Naive B cell (primary cell): ENCODE measurements at regions not wholly inside any gene's neighbourhood (a gene's known extent, or its start where the extent isn't known, plus 50 kb on each side); places are given as distances from the start of the nearest gene placed in this dataset.
A peak's percentile ranks its signal among the peaks of the same experiment; 100 is the strongest.

ENCODE experiments used
- ATAC-seq, 2 donors: fragments of 150-1000 bp; cut with Tn5 transposase; 2 replicates each; pipeline ENCODE4 v1.10.0; 2021; ENCODE audit warnings: low read depth in 2 of 2, mild to moderate bottlenecking in 2 of 2, moderate library complexity in 2 of 2
- DNase-seq: peaks from one replicate; pipeline ENCODE4 v3.0.0; 2022
- H3K27ac Mint-ChIP-seq, 6 donors: one replicate each; pipeline ENCODE4 v1.8.0; 2020 to 2022; ENCODE audit warnings: mild to moderate bottlenecking in 6 of 6, mixed read lengths in 6 of 6, moderate library complexity in 5 of 6, inconsistent platforms in 2 of 6
- H3K27me3 Mint-ChIP-seq, 3 donors: one replicate each; pipeline ENCODE4 v1.8.0; 2021 to 2022; ENCODE audit warnings: mixed read lengths in 3 of 3, mild to moderate bottlenecking in 1 of 3
- H3K36me3 Mint-ChIP-seq, 2 donors: one replicate each; pipeline ENCODE4 v1.8.0; 2020 to 2022; ENCODE audit warnings: mixed read lengths in 2 of 2, inconsistent platforms in 1 of 2, mild to moderate bottlenecking in 1 of 2
- H3K4me1 Mint-ChIP-seq, 3 donors: one replicate each; pipeline ENCODE4 v1.8.0; 2020 to 2022; ENCODE audit warnings: mixed read lengths in 3 of 3, inconsistent platforms in 1 of 3, mild to moderate bottlenecking in 1 of 3, moderate library complexity in 1 of 3
- H3K4me3 Mint-ChIP-seq, 8 donors: one replicate each; pipeline ENCODE4 v1.8.0; 2020 to 2022; ENCODE audit warnings: mild to moderate bottlenecking in 8 of 8, mixed read lengths in 8 of 8, moderate library complexity in 8 of 8, inconsistent platforms in 2 of 8
- H3K9me3 Mint-ChIP-seq, 7 donors: one replicate each; pipeline ENCODE4 v1.8.0; 2020 to 2022; ENCODE audit warnings: mixed read lengths in 7 of 7, mild to moderate bottlenecking in 5 of 7, inconsistent platforms in 2 of 7, moderate library complexity in 1 of 7

GRCh38 chr6:119544325-119545175, 195.0 kb upstream of the MAN1A1 start:
- Mint-ChIP-seq H3K27ac (peak overlapping the region in 1 of 6 donors; percentile 71), H3K9me3 (no peaks in the 10 kb centered on the region), H3K4me1 (no peaks in the 10 kb centered on the region), H3K36me3 (no peaks in the 10 kb centered on the region), H3K27me3 (no peaks in the 10 kb centered on the region), H3K4me3 (no peak overlapping the region)
- no peak for ATAC-seq
- no peak for DNase-seq

GRCh38 chr6:119543332-119543731, 193.8 kb upstream of the MAN1A1 start:
- no peak overlapping the region for H3K27ac Mint-ChIP-seq
- H3K4me3 Mint-ChIP-seq: no peak overlapping the region
- H3K4me1 Mint-ChIP-seq: no peaks in the 10 kb centered on the region
- ATAC-seq (no peak), DNase-seq (no peak)
- no peaks in the 10 kb centered on the region for H3K36me3 Mint-ChIP-seq
- no peaks in the 10 kb centered on the region for H3K9me3 Mint-ChIP-seq
- H3K27me3 Mint-ChIP-seq: no peaks in the 10 kb centered on the region

GRCh38 chr6:119542037-119542436, 192.5 kb upstream of the MAN1A1 start:
- Mint-ChIP-seq H3K4me1 (no peaks in the 10 kb centered on the region), H3K27ac (no peak overlapping the region), H3K27me3 (no peaks in the 10 kb centered on the region), H3K4me3 (no peak overlapping the region), H3K9me3 (no peaks in the 10 kb centered on the region), H3K36me3 (no peaks in the 10 kb centered on the region)
- DNase-seq (no peak), ATAC-seq (no peak)

- no peak overlapping the region for H3K27ac Mint-ChIP-seq
- no peaks in the 10 kb centered on the region for H3K27me3 Mint-ChIP-seq
- no peaks in the 10 kb centered on the region for H3K9me3 Mint-ChIP-seq
- no peaks in the 10 kb centered on the region for H3K4me1 Mint-ChIP-seq
- no peak overlapping the region for H3K4me3 Mint-ChIP-seq
- no peaks in the 10 kb centered on the region for H3K36me3 Mint-ChIP-seq
- no peak for DNase-seq
- ATAC-seq: no peak
Observed at GRCh38 chr6:119541132-119541905, 191.8 kb upstream of the MAN1A1 start.

GRCh38 chr6:119540417-119540816, 190.9 kb upstream of the MAN1A1 start:
- Mint-ChIP-seq H3K36me3 (no peaks in the 10 kb centered on the region), H3K9me3 (no peaks in the 10 kb centered on the region), H3K4me3 (no peak overlapping the region), H3K4me1 (no peaks in the 10 kb centered on the region), H3K27me3 (no peaks in the 10 kb centered on the region), H3K27ac (no peak overlapping the region)
- DNase-seq (no peak), ATAC-seq (no peak)

- no peaks in the 10 kb centered on the region for H3K4me1 Mint-ChIP-seq
- DNase-seq (no peak), ATAC-seq (no peak)
- H3K27ac Mint-ChIP-seq: no peak overlapping the region
- H3K9me3 Mint-ChIP-seq: no peaks in the 10 kb centered on the region
- H3K36me3 Mint-ChIP-seq: no peaks in the 10 kb centered on the region
- no peak overlapping the region for H3K4me3 Mint-ChIP-seq
- H3K27me3 Mint-ChIP-seq: no peaks in the 10 kb centered on the region
Observed at GRCh38 chr6:119539066-119539746, 189.6 kb upstream of the MAN1A1 start.

- no peak for ATAC-seq
- Mint-ChIP-seq H3K27me3 (no peaks in the 10 kb centered on the region), H3K4me3 (no peak overlapping the region), H3K9me3 (no peaks in the 10 kb centered on the region), H3K27ac (no peak overlapping the region), H3K4me1 (peaks cover 0 to 4% (median 2%) of the 10 kb centered on the region in 3 donors), H3K36me3 (no peaks in the 10 kb centered on the region)
- DNase-seq: no peak
Observed at GRCh38 chr6:119536666-119537065, 187.1 kb upstream of the MAN1A1 start.

- Mint-ChIP-seq H3K9me3 (no peaks in the 10 kb centered on the region), H3K4me1 (peaks cover 0 to 4% (median 2%) of the 10 kb centered on the region in 3 donors), H3K27me3 (no peaks in the 10 kb centered on the region), H3K4me3 (no peak overlapping the region), H3K27ac (no peak overlapping the region), H3K36me3 (no peaks in the 10 kb centered on the region)
- DNase-seq: no peak
- no peak for ATAC-seq
Observed at GRCh38 chr6:119535332-119535731, 185.8 kb upstream of the MAN1A1 start.

GRCh38 chr6:119533603-119534279, 184.2 kb upstream of the MAN1A1 start:
- Mint-ChIP-seq H3K9me3 (peaks cover 0 to 1% (median 0%) of the 10 kb centered on the region in 7 donors), H3K27ac (no peak overlapping the region), H3K27me3 (no peaks in the 10 kb centered on the region), H3K4me1 (peaks cover 0 to 4% (median 2%) of the 10 kb centered on the region in 3 donors), H3K4me3 (no peak overlapping the region), H3K36me3 (no peaks in the 10 kb centered on the region)
- ATAC-seq (no peak), DNase-seq (no peak)

- no peak for DNase-seq
- H3K4me3 Mint-ChIP-seq: no peak overlapping the region
- H3K4me1 Mint-ChIP-seq: no peaks in the 10 kb centered on the region
- H3K36me3 Mint-ChIP-seq: no peaks in the 10 kb centered on the region
- H3K27me3 Mint-ChIP-seq: no peaks in the 10 kb centered on the region
- peaks cover 0 to 1% (median 0%) of the 10 kb centered on the region in 7 donors for H3K9me3 Mint-ChIP-seq
- ATAC-seq: no peak
- H3K27ac Mint-ChIP-seq: no peak overlapping the region
Observed at GRCh38 chr6:119527231-119527578, 177.6 kb upstream of the MAN1A1 start.

- H3K27ac Mint-ChIP-seq: no peak overlapping the region
- no peaks in the 10 kb centered on the region for H3K4me1 Mint-ChIP-seq
- H3K27me3 Mint-ChIP-seq: no peaks in the 10 kb centered on the region
Observed at GRCh38 chr6:119526561-119527230, 177.1 kb upstream of the MAN1A1 start.

GRCh38 chr6:119524410-119524809, 174.8 kb upstream of the MAN1A1 start:
- no peaks in the 10 kb centered on the region for H3K9me3 Mint-ChIP-seq
- H3K36me3 Mint-ChIP-seq: no peaks in the 10 kb centered on the region
- no peaks in the 10 kb centered on the region for H3K27me3 Mint-ChIP-seq
- H3K4me3 Mint-ChIP-seq: no peak overlapping the region
- no peaks in the 10 kb centered on the region for H3K4me1 Mint-ChIP-seq
- ATAC-seq (no peak), DNase-seq (no peak)
- no peak overlapping the region for H3K27ac Mint-ChIP-seq

More at GRCh38 chr6:119526561-119527230, 177.1 kb upstream of the MAN1A1 start:
- Mint-ChIP-seq H3K9me3 (peaks cover 0 to 1% (median 0%) of the 10 kb centered on the region in 7 donors), H3K4me3 (no peak overlapping the region), H3K36me3 (no peaks in the 10 kb centered on the region)
- ATAC-seq (no peak), DNase-seq (no peak)

- DNase-seq: no peak
- no peak overlapping the region for H3K4me3 Mint-ChIP-seq
- no peaks in the 10 kb centered on the region for H3K4me1 Mint-ChIP-seq
- H3K9me3 Mint-ChIP-seq: no peaks in the 10 kb centered on the region
- peak overlapping the region in 1 of 6 donors; percentile 21 for H3K27ac Mint-ChIP-seq
- no peak for ATAC-seq
- no peaks in the 10 kb centered on the region for H3K27me3 Mint-ChIP-seq
- H3K36me3 Mint-ChIP-seq: no peaks in the 10 kb centered on the region
Observed at GRCh38 chr6:119523556-119523955, 174.0 kb upstream of the MAN1A1 start.
